ENCODE measurements at regions not wholly inside any gene's neighbourhood (a gene's known extent, or its start where the extent isn't known, plus 50 kb on each side); places are given as distances from the start of the nearest gene placed in this dataset.
"Not testable (repeated sequence)": the region's sequence is repeated elsewhere in the genome, so short reads cannot be mapped to it uniquely, and the experiment has no call there.

- no peak overlapping the region for H3K4me3 ChIP-seq (ENCODE audit: control insufficient read depth in 2 of 3, extremely low read depth in 1 of 3, insufficient read depth in 2 of 3, low read depth in 1 of 3, low read length in 3 of 3)
- H3K36me3 ChIP-seq (ENCODE audit: control insufficient read depth in 2 of 2, extremely low read depth in 1 of 2, insufficient read depth in 2 of 2, low read length in 2 of 2): no peaks in the 10 kb centered on the region
- H3K27me3 ChIP-seq (ENCODE audit: control insufficient read depth, extremely low read depth, insufficient read depth, low read length): no peaks in the 10 kb centered on the region
- TF ChIP-seq EZH2 (IDR thresholded peaks at IDR 0.05; ENCODE audit: low read length): no peak
- H3K9me1 ChIP-seq (ENCODE audit: control insufficient read depth, extremely low read depth, insufficient read depth, low read length): no peaks in the 10 kb centered on the region
- no peak overlapping the region for H3K9ac ChIP-seq (ENCODE audit: control insufficient read depth, extremely low read depth, insufficient read depth, low read length)
- no peaks in the 10 kb centered on the region for H3K9me3 ChIP-seq (ENCODE audit: control insufficient read depth, low read depth, low read length)
- no peak overlapping the region for H2AFZ ChIP-seq (ENCODE audit: control insufficient read depth, low read length)
- no peaks in the 10 kb centered on the region for H3K79me2 ChIP-seq (ENCODE audit: control insufficient read depth, insufficient read depth, low read length)
- H3K27ac ChIP-seq (ENCODE audit: control insufficient read depth, insufficient read depth, low read length): no peak overlapping the region
- no peak overlapping the region for H3K4me2 ChIP-seq (ENCODE audit: control insufficient read depth, extremely low read depth, insufficient read depth, low read depth, low read length)
- no peaks in the 10 kb centered on the region for H3K4me1 ChIP-seq (ENCODE audit: control insufficient read depth, extremely low read depth, insufficient read depth, low read length)
- FAIRE-seq: no peak
- no peak for DNase-seq (ENCODE audit: low read depth, low spot score)
- dilution Hi-C loops (cut with MboI; ENCODE audit: extremely low pct_ligation_motif_present, low sequenced_read_pairs): no loop called here
- H4K20me1 ChIP-seq (ENCODE audit: control insufficient read depth, extremely low read depth, insufficient read depth, low read length): no peaks in the 10 kb centered on the region
These were observed 316.0 kb upstream of the PAPPA start for GRCh38 chr9:115837618-115838017.

GRCh38 chr9:115838417-115838816, 315.2 kb upstream of the PAPPA start:
- dilution Hi-C loops (cut with MboI; ENCODE audit: extremely low pct_ligation_motif_present, low sequenced_read_pairs): no loop called here
- TF ChIP-seq, protein P1, sequence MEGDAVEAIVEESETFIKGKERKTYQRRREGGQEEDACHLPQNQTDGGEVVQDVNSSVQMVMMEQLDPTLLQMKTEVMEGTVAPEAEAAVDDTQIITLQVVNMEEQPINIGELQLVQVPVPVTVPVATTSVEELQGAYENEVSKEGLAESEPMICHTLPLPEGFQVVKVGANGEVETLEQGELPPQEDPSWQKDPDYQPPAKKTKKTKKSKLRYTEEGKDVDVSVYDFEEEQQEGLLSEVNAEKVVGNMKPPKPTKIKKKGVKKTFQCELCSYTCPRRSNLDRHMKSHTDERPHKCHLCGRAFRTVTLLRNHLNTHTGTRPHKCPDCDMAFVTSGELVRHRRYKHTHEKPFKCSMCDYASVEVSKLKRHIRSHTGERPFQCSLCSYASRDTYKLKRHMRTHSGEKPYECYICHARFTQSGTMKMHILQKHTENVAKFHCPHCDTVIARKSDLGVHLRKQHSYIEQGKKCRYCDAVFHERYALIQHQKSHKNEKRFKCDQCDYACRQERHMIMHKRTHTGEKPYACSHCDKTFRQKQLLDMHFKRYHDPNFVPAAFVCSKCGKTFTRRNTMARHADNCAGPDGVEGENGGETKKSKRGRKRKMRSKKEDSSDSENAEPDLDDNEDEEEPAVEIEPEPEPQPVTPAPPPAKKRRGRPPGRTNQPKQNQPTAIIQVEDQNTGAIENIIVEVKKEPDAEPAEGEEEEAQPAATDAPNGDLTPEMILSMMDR (optimal IDR thresholded peaks at IDR 0.05 in 1 of 3, IDR thresholded peaks at IDR 0.05 in 1 of 3, conservative IDR thresholded peaks at IDR 0.05 in 1 of 3; ENCODE audit: extremely low read depth in 1 of 3, insufficient read depth in 2 of 3, low read length in 3 of 3): no peak
- no peak for TF ChIP-seq EZH2 (IDR thresholded peaks at IDR 0.05; ENCODE audit: low read length)
- no peak overlapping the region for H3K4me2 ChIP-seq (ENCODE audit: control insufficient read depth, extremely low read depth, insufficient read depth, low read depth, low read length)

GRCh38 chr9:115844433-115844832, 309.2 kb upstream of the PAPPA start:
- DNase-seq (ENCODE audit: low read depth, low spot score); H3K27ac ChIP-seq (ENCODE audit: control insufficient read depth, insufficient read depth, low read length); H3K27me3 ChIP-seq (ENCODE audit: control insufficient read depth, extremely low read depth, insufficient read depth, low read length); H3K4me3 ChIP-seq (ENCODE audit: control insufficient read depth in 2 of 3, extremely low read depth in 1 of 3, insufficient read depth in 2 of 3, low read depth in 1 of 3, low read length in 3 of 3); H3K79me2 ChIP-seq (ENCODE audit: control insufficient read depth, insufficient read depth, low read length); H3K36me3 ChIP-seq (ENCODE audit: control insufficient read depth in 2 of 2, extremely low read depth in 1 of 2, insufficient read depth in 2 of 2, low read length in 2 of 2); H4K20me1 ChIP-seq (ENCODE audit: control insufficient read depth, extremely low read depth, insufficient read depth, low read length); H3K4me1 ChIP-seq (ENCODE audit: control insufficient read depth, extremely low read depth, insufficient read depth, low read length); H3K9me3 ChIP-seq (ENCODE audit: control insufficient read depth, low read depth, low read length); FAIRE-seq; H3K9ac ChIP-seq (ENCODE audit: control insufficient read depth, extremely low read depth, insufficient read depth, low read length); H2AFZ ChIP-seq (ENCODE audit: control insufficient read depth, low read length); H3K9me1 ChIP-seq (ENCODE audit: control insufficient read depth, extremely low read depth, insufficient read depth, low read length); H3K4me2 ChIP-seq (ENCODE audit: control insufficient read depth, extremely low read depth, insufficient read depth, low read depth, low read length); dilution Hi-C loops (cut with MboI; ENCODE audit: extremely low pct_ligation_motif_present, low sequenced_read_pairs): not testable (repeated sequence)

More at GRCh38 chr9:115838417-115838816, 315.2 kb upstream of the PAPPA start:
- Histone ChIP-seq H3K79me2 (ENCODE audit: control insufficient read depth, insufficient read depth, low read length) (no peaks in the 10 kb centered on the region), H4K20me1 (ENCODE audit: control insufficient read depth, extremely low read depth, insufficient read depth, low read length) (no peaks in the 10 kb centered on the region), H2AFZ (ENCODE audit: control insufficient read depth, low read length) (no peak overlapping the region), H3K27ac (ENCODE audit: control insufficient read depth, insufficient read depth, low read length) (no peak overlapping the region), H3K4me1 (ENCODE audit: control insufficient read depth, extremely low read depth, insufficient read depth, low read length) (no peaks in the 10 kb centered on the region), H3K4me3 (ENCODE audit: control insufficient read depth in 2 of 3, extremely low read depth in 1 of 3, insufficient read depth in 2 of 3, low read depth in 1 of 3, low read length in 3 of 3) (no peak overlapping the region), H3K27me3 (ENCODE audit: control insufficient read depth, extremely low read depth, insufficient read depth, low read length) (no peaks in the 10 kb centered on the region), H3K9ac (ENCODE audit: control insufficient read depth, extremely low read depth, insufficient read depth, low read length) (no peak overlapping the region), H3K9me3 (ENCODE audit: control insufficient read depth, low read depth, low read length) (no peaks in the 10 kb centered on the region), H3K36me3 (ENCODE audit: control insufficient read depth in 2 of 2, extremely low read depth in 1 of 2, insufficient read depth in 2 of 2, low read length in 2 of 2) (no peaks in the 10 kb centered on the region), H3K9me1 (ENCODE audit: control insufficient read depth, extremely low read depth, insufficient read depth, low read length) (no peaks in the 10 kb centered on the region)
- FAIRE-seq: no peak
- DNase-seq (ENCODE audit: low read depth, low spot score): no peak
